CD4-positive, alpha-beta T cell (primary cell): ENCODE measurements at regions not wholly inside any gene's neighbourhood (a gene's known extent, or its start where the extent isn't known, plus 50 kb on each side); places are given as distances from the start of the nearest gene placed in this dataset.

ENCODE experiments used
- ATAC-seq: fragments of 200-7000 bp; cut with Tn5 transposase; one replicate; pipeline ENCODE4 v1.10.0; 2022; ENCODE audit warnings: mild to moderate bottlenecking; ENCODE audit not compliant: poor library complexity
- CTCF ChIA-PET: fragments of 350-600 bp; sonication (Branson Sonifier 250); formaldehyde crosslinking; loops from one replicate; lab custom pipeline; 2021; ENCODE audit warnings: antibody characterized with exemption, inconsistent platforms; lab: Charles Lee
- POLR2A ChIA-PET: fragments of 350-600 bp; sonication (Branson Sonifier 250); formaldehyde crosslinking; loops from one replicate; lab custom pipeline; 2021; ENCODE audit warnings: antibody characterized with exemption, inconsistent platforms; lab: Charles Lee
- DNase-seq, 14 experiments: peaks; one replicate each; pipeline ENCODE4 v3.0.0-alpha.2; 2013 to 2020; ENCODE audit warnings: mixed read lengths in 2 of 14
- H3K27ac ChIP-seq, 2 donors: one replicate each; pipeline versions ENCODE4 v1.5.1 to v1.7.0; 2013; ENCODE audit warnings: low read length in 2 of 2, low read depth in 1 of 2, mild to moderate bottlenecking in 1 of 2
- H3K27me3 ChIP-seq, 2 experiments: 1 replicate in 1 of 2; 2 replicates in 1 of 2; pipeline versions ENCODE4 v1.6.1 to v1.7.0; 2013; ENCODE audit warnings: low read length in 2 of 2, control low read depth in 1 of 2, mild to moderate bottlenecking in 1 of 2, moderate library complexity in 1 of 2; ENCODE audit not compliant: insufficient read depth in 2 of 2, control insufficient read depth in 1 of 2
- H3K36me3 ChIP-seq: one replicate; pipeline ENCODE4 v1.6.1; 2013; ENCODE audit warnings: low read length, control low read depth; ENCODE audit not compliant: insufficient read depth
- H3K4me1 ChIP-seq: one replicate; pipeline ENCODE4 v1.6.1; 2013; ENCODE audit warnings: low read length, control low read depth; ENCODE audit not compliant: insufficient read depth
- H3K4me3 ChIP-seq: one replicate; pipeline ENCODE4 v1.5.1; 2013; ENCODE audit warnings: mild to moderate bottlenecking, low read length, moderate library complexity
- H3K9me3 ChIP-seq, 2 experiments: 1 replicate in 1 of 2; 2 replicates in 1 of 2; pipeline versions ENCODE4 v1.6.1 to v1.7.0; 2013; ENCODE audit warnings: low read length in 2 of 2, mild to moderate bottlenecking in 2 of 2, control low read depth in 1 of 2, moderate library complexity in 1 of 2; ENCODE audit not compliant: control insufficient read depth in 1 of 2, insufficient read depth in 1 of 2
- H3K27ac Mint-ChIP-seq: one replicate; pipeline ENCODE4 v1.8.0; 2020; ENCODE audit warnings: mixed read lengths
- H3K27me3 Mint-ChIP-seq: one replicate; pipeline ENCODE4 v1.8.0; 2021; ENCODE audit warnings: mixed read lengths
- H3K36me3 Mint-ChIP-seq: one replicate; pipeline ENCODE4 v1.8.0; 2021; ENCODE audit warnings: low read depth, mixed read lengths
- H3K4me1 Mint-ChIP-seq: one replicate; pipeline ENCODE4 v1.8.0; 2021; ENCODE audit warnings: low read depth, mixed read lengths
- H3K4me3 Mint-ChIP-seq: one replicate; pipeline ENCODE4 v1.8.0; 2020; ENCODE audit warnings: mild to moderate bottlenecking, mixed read lengths
- H3K9me3 Mint-ChIP-seq: one replicate; pipeline ENCODE4 v1.8.0; 2020; ENCODE audit warnings: mixed read lengths
- intact Hi-C, 2 experiments: fragments of 100-400 bp; cut with DNase I in 1 of 2; cut with micrococcal nuclease in 1 of 2; formaldehyde crosslinking; loops; one replicate each; pipeline versions ENCODE4 v1.15.1 to v1.9.0; 2023 to 2025; cut with DNase I, micrococcal nuclease
- TF ChIP-seq, protein P1 (sequence below): fragments of 200-600 bp; IDR thresholded peaks from one replicate; pipeline ENCODE4 v1.8.0; 2022; ENCODE audit warnings: antibody characterized with exemption, mild to moderate bottlenecking

DNA sequence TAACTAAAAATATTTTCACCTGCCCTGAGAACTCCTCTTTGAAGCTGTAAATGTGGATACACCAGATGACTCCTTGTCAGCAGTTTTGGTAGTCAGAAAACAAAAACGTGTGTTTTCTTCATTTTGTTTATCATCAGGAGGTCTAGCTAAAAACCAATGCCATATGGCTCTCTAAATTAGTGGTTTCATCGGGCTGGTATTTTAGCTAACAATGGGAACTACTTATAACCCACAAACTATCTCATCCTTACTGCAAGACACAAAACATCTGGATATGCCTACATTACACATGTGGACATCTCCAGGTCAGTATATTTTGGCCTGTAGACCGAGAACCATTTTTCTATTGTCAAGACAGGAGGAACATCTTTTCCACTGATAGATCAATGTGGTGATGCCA is 56.2 kb downstream of the GAS1 start:
- no peak overlapping the region for H3K27ac Mint-ChIP-seq

DNA sequence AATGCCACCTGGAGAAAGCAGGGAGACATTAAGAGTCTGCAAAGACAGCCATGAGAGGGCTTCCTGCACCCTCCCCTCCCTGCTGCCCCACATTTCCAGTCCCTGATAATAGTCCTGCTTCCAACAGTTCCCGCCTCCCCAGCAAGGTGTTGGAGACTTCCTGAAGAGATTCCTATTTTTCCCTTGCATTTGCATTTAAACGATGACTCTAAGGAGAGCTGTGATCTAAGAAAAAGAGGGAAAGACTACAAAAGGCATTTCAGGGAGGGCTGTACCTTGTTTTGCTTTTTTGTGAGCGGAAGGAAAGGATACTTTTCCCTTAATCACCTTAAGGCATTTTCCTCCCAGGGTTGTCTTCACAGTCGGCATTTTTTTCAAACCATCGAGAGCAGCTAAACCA is 62.1 kb downstream of the GAS1 start:
- POLR2A ChIA-PET: no interaction called here
- DNase-seq: no peak
- Histone ChIP-seq H3K27me3 (no peaks in the 10 kb centered on the region), H3K27ac (no peak overlapping the region), H3K4me1 (no peaks in the 10 kb centered on the region), H3K4me3 (no peak overlapping the region), H3K9me3 (no peaks in the 10 kb centered on the region), H3K36me3 (no peaks in the 10 kb centered on the region)
- CTCF ChIA-PET: no interaction called here
- H3K27me3 Mint-ChIP-seq: peaks cover 24% of the 10 kb centered on the region
- no peaks in the 10 kb centered on the region for H3K9me3 Mint-ChIP-seq
- no peak overlapping the region for H3K27ac Mint-ChIP-seq
- no peak overlapping the region for H3K4me3 Mint-ChIP-seq
- TF ChIP-seq, protein P1, sequence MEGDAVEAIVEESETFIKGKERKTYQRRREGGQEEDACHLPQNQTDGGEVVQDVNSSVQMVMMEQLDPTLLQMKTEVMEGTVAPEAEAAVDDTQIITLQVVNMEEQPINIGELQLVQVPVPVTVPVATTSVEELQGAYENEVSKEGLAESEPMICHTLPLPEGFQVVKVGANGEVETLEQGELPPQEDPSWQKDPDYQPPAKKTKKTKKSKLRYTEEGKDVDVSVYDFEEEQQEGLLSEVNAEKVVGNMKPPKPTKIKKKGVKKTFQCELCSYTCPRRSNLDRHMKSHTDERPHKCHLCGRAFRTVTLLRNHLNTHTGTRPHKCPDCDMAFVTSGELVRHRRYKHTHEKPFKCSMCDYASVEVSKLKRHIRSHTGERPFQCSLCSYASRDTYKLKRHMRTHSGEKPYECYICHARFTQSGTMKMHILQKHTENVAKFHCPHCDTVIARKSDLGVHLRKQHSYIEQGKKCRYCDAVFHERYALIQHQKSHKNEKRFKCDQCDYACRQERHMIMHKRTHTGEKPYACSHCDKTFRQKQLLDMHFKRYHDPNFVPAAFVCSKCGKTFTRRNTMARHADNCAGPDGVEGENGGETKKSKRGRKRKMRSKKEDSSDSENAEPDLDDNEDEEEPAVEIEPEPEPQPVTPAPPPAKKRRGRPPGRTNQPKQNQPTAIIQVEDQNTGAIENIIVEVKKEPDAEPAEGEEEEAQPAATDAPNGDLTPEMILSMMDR: no peak
- intact Hi-C loops: no loop called here
- H3K36me3 Mint-ChIP-seq: no peaks in the 10 kb centered on the region
- no peak for ATAC-seq
- H3K4me1 Mint-ChIP-seq: no peaks in the 10 kb centered on the region

More for the DNA sequence above, 56.2 kb downstream of the GAS1 start:
- H3K36me3 ChIP-seq: no peaks in the 10 kb centered on the region
- DNase-seq: no peak
- Mint-ChIP-seq H3K9me3 (no peaks in the 10 kb centered on the region), H3K27me3 (peaks cover 29% of the 10 kb centered on the region), H3K36me3 (no peaks in the 10 kb centered on the region), H3K4me3 (no peak overlapping the region), H3K4me1 (no peaks in the 10 kb centered on the region)
- ChIA-PET CTCF (no interaction called here), POLR2A (no interaction called here)
- no peaks in the 10 kb centered on the region for H3K4me1 ChIP-seq
- intact Hi-C loops: no loop called here
- ATAC-seq: no peak
- no peak overlapping the region for H3K27ac ChIP-seq
- no peaks in the 10 kb centered on the region for H3K9me3 ChIP-seq
- TF ChIP-seq, protein P1: no peak
- H3K4me3 ChIP-seq: no peak overlapping the region
- H3K27me3 ChIP-seq: no peaks in the 10 kb centered on the region

DNA sequence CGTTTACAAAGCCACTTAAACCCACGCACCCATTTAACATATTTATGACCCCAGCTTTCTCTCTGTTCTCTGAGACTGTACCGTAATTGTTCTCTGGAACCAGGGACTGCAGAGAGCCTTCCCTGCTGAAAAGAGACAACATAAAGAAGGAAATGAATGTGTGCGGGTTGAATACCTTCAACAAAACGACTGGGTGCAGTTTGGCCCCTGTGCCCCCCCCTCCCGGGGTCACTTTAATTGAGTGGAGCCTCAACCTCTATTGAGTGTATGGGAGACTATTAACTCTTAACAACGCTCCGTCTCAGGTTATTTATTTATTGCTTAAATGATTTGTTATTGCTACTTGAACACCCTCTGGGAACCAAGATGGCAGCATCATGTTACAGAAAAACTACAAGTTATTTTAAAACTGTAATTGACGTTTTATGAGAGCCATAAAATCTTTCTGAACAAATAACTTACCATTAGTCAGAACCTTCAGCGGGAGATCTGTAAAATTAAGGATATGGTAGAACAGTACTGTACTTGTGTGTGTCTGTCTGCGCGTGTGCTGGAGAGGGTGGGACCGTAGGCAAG is 70.6 kb downstream of the GAS1 start:
- no peaks in the 10 kb centered on the region for H3K4me1 Mint-ChIP-seq
- no peak for ATAC-seq
- CTCF ChIA-PET: no interaction called here

More for the DNA sequence above, 70.6 kb downstream of the GAS1 start:
- H3K27me3 ChIP-seq: no peaks in the 10 kb centered on the region
- DNase-seq: no peak
- TF ChIP-seq, protein P1: no peak
- H3K27ac ChIP-seq: no peak overlapping the region
- Mint-ChIP-seq H3K4me3 (no peak overlapping the region), H3K27ac (no peak overlapping the region), H3K36me3 (no peaks in the 10 kb centered on the region), H3K27me3 (peaks cover 8% of the 10 kb centered on the region), H3K9me3 (no peaks in the 10 kb centered on the region)
- H3K36me3 ChIP-seq: no peaks in the 10 kb centered on the region
- no peak overlapping the region for H3K4me3 ChIP-seq
- H3K4me1 ChIP-seq: no peaks in the 10 kb centered on the region
- H3K9me3 ChIP-seq: no peaks in the 10 kb centered on the region
- POLR2A ChIA-PET: no interaction called here
- intact Hi-C loops: no loop called here
